NCI-H748 (cell line): ENCODE measurements at regions not wholly inside any gene's neighbourhood (a gene's known extent, or its start where the extent isn't known, plus 50 kb on each side); places are given as distances from the start of the nearest gene placed in this dataset.

Experiments used
- DNase-seq: peaks from one replicate; lab custom pipeline; 2025; ENCODE audit not compliant: unreplicated experiment; lab: John Stamatoyannopoulos, UW

DNA sequence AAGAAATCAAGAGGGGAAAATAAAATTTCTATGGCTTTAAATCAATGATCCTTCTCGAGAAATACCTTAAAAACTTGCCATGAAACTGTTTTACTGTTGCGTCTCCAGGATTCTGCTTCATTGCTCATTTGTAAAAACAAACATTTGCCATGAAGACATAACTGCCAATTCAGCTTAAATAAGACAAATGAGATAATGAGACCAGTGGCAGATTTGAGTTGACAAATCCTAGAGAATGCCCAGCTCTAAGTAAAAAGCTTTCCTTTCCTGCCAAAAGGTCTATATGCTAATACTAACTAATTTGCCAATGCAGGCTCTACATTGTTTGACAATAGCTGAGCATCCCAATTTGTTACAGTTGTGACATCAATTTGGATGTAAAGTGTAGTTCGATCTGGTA lies 400.5 kb upstream of the PCDH9 start:
- no peak for DNase-seq

DNA sequence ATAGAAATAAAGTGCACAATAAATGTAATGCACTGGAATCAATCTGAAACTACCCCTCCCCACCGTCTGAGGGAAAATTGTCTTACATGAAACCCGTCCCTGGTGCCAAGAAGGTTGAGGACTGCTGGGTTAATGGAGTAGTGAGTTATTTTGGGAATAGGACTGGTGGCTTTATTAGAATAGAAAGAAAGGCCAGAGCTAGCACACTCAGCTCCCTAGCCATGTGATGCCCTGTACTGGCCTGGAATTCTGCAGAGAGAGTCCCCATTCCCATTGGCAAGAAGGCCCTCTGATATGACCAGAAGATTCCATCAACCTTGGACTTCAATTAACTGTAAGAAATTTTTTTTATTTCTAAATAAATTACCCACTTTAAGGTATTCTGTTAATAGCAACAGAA lies 393.5 kb upstream of the PCDH9 start:
- DNase-seq, result no peak

- DNase-seq, result no peak
Measured at GRCh38 chr13:67620665-67621064, 390.5 kb upstream of the PCDH9 start.

GRCh38 chr13:67619995-67620380 lies 389.9 kb upstream of the PCDH9 start:
- no peak for DNase-seq

- DNase-seq, result no peak
Measured at GRCh38 chr13:67619351-67619994, 389.3 kb upstream of the PCDH9 start.

GRCh38 chr13:67614579-67614978 lies 384.4 kb upstream of the PCDH9 start:
- DNase-seq, result no peak

GRCh38 chr13:67614013-67614412 lies 383.9 kb upstream of the PCDH9 start:
- DNase-seq, result no peak

DNA sequence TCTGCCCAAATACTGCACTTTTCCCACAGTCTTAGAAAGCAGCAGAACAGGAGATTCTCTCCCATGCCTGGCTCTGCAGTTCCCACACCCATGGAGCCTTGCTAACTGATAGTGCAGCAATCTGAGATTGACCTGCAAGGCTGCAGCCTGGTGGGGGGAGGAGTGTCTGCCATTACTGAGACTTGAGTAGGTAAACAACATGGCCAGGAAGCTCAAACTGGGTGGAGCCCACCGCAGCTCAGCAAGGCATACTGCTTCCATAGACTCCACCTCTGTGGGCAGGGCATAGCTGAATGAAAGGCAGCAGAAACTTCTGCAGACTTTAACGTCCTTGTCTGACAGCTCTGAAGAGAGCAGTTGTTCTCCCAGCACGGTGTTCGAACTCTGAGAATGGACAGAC lies 358.5 kb upstream of the PCDH9 start:
- peak; percentile 32 for DNase-seq

- no peak for DNase-seq
Measured at GRCh38 chr13:67577361-67577760, 347.2 kb upstream of the PCDH9 start.

DNA sequence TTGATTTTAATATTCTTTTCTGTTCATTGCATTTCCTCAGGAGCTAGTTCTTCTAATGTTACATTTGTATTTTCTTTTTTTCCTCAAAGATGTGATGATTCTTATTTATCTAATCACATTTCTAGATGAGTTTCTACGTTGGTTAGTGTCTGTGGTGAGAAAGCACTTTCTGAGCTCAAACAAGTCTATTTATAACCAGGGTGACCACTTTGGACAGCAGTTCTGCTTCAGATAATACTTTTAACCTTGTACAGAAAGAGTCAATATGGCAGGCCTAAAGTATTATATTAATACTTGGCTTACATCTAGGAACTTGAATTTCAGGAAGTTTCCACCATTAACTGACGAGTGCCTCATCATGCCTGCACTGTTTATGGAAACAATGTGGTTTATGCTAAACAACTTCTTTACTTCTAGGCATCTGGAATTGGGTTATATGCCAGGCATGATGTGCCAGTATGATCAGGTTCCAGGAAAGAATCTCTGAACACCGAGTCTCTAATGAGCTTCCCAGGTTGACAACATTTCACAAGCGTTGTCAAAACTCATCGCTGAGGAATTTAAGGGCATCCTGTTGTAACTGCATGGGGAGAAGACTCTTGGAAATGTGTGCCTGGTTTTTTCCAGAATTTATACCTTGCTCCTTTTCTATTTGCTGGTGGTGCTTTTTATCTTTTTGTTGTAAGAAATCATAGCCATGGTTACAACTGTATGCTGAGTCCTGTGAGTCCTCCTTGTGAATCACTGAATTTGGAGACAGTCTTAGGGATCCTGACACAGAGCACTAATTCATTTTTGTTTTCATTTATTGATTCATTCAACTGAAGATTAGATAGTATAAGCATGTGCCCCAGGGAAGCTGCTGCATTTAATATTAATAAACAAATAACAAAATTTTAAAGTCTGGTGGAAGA lies 344.4 kb upstream of the PCDH9 start:
- no peak for DNase-seq

DNA sequence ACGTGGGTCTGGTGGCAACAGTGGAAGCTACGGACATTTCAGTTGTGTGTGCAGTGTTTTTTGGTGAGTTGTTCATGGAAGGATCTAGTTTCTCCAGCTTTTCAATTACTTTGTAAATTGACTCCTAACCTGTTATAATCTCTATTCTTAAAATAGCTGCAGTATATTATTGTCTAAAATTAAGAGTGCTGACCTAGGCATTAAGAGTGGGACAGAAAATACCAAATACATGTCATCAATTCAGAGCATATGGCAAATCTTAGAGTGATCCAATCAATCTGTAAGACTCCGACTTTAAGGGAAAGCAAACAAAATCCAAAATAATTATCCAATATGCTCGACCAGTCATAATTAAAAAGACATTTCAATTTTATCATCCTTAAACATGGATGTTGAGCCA lies 338.1 kb upstream of the PCDH9 start:
- DNase-seq, result no peak

DNA sequence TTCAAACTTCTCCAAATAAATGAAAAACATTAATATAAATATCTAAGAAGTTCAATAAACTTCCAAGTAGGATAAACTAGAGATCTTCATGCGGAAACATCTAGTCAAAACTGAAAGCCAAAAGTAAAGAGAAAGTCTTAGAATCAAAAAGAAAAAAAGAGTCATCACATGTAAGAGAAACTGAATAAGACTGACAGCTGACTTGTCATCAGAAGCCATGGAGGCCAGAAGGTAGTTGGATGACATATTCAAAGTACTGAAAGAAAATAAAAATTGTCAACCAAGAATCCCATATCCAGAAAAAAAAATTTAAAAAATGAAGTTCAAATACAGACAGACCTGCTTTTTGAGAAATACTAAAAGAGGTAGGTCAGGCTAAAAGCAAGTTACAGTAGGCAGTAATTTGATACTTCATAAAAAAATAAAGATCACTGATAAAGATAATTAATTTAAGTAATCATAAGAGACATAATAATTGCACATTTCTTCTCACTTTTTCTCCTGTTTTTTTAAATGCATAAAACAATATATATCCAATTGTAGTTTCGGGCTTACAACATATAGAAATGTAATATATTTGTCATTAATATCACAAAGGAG lies 327.6 kb upstream of the PCDH9 start:
- DNase-seq, result no peak

GRCh38 chr13:67557118-67557517 lies 327.0 kb upstream of the PCDH9 start:
- no peak for DNase-seq

- no peak for DNase-seq
Measured at GRCh38 chr13:67554746-67555452, 324.8 kb upstream of the PCDH9 start.

- DNase-seq, result no peak
Measured at GRCh38 chr13:67554286-67554685, 324.1 kb upstream of the PCDH9 start.

DNA sequence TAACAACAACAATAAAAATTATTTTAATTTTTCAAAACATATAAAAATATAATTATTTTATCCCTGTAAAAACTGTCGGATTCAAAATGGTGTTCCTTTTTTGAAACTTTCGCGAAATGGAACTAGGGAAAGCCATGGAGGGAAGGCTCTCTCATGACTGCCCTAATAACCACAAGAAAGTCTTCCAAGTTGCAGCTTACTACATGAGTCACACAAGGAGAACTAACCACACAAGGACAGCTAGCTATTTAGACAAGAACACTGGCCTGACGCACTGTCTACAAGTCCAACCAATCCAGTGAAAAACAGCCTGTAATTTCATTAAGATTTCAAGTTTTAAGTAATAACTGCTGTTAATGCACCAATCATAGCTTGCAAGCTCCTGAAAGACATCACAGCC lies 319.2 kb upstream of the PCDH9 start:
- DNase-seq, result no peak

- no peak for DNase-seq
Measured at GRCh38 chr13:67538906-67539305, 308.8 kb upstream of the PCDH9 start.

- DNase-seq, result no peak
Measured at GRCh38 chr13:67520886-67521285, 290.8 kb upstream of the PCDH9 start.

DNA sequence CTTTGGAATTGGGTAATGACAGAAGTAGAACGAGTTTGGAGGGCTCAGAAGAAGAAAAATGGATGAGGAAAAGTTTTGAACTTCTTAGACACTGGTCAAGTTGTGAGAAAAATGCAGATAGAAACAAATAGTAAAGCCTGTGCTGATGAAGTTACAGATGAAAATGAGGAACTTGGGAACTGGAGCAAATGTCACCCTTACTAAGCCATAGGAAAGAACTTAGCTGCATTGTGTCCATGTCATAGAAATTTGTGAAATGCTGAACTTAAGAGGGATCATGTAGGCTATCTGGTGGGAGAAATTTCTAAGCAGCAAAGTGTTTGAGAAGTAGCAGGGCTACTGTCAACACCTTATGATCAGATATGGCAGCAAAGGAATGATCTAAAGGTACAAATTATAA lies 289.2 kb upstream of the PCDH9 start:
- no peak for DNase-seq

DNA sequence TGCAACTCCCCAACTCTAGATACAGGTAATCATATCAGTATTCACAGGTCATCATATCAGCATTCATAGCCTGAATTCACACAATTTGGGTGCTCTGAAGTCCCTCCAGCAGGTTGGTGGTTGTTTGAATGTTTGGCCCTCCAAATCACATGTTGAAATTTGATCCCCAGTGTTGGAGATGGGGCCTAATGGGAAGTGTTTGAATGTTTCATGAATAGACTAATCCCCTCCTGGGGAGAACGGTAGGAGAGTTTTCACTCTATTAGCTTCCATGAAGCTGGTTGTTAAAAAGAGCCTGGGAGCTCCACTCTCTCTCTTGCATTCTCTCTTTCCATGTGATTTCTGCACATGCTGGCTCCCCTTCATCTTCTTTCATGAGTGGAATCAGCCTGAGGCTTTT lies 288.6 kb upstream of the PCDH9 start:
- DNase-seq, result peak; percentile 64

- DNase-seq, result peak; percentile 22
Measured at GRCh38 chr13:67515895-67516294, 285.8 kb upstream of the PCDH9 start.

GRCh38 chr13:67509018-67509417 lies 278.9 kb upstream of the PCDH9 start:
- DNase-seq, result no peak
